ENCODE measurements at regions not wholly inside any gene's neighbourhood (a gene's known extent, or its start where the extent isn't known, plus 50 kb on each side); places are given as distances from the start of the nearest gene placed in this dataset.
"Not testable (repeated sequence)": the region's sequence is repeated elsewhere in the genome, so short reads cannot be mapped to it uniquely, and the experiment has no call there.

DNA sequence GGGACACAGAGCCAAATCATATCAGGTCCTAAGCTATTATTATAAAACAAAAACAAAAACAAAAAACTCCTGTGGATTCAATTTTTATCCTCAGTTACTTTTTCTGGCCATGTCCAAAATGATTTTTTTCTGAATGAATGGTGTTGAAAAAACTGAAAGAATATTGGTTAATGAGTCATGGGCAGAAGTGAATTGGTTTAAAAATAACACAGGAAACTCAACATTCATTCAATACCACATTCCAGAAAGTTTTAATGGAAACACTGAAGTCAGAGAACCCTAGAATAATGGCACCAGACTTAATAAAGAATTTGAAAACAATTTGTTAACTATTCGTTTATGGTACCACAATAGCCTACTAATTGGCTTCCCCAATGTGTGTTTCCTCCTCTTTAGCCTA is 102.4 kb upstream of the CDH9 start:
- no peak for DNase-seq

- DNase-seq, result no peak
Measured at GRCh38 chr5:27130587-27130986, 92.2 kb upstream of the CDH9 start.

- DNase-seq, result no peak
Measured at GRCh38 chr5:27129926-27130325, 91.5 kb upstream of the CDH9 start.

- no peak for DNase-seq
Measured at GRCh38 chr5:27125856-27126255, 87.5 kb upstream of the CDH9 start.

DNA sequence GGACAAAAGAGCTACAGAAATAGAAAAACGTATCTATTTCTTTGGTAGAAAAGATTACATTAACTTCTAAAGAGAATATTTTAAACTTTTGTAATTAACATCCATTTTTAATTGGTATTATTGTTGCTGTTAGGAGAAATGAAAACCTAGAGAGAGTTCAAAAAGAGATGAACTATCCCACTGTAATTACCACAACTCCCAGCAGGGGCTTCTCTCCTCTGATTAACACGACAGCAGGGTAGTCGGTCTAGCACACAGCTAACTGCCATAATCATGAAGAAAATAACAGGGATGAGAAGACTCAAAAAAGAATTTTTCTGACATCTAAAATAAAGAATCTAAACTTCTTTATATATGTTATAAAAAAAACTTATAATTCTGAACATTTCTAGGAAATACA is 86.2 kb upstream of the CDH9 start:
- no peak for DNase-seq

GRCh38 chr5:27119736-27120321 is 81.4 kb upstream of the CDH9 start:
- not testable (repeated sequence) for DNase-seq

GRCh38 chr5:27103486-27103885 is 65.1 kb upstream of the CDH9 start:
- DNase-seq, result no peak

- DNase-seq, result not testable (repeated sequence)
Measured at GRCh38 chr5:27095761-27096160, 57.4 kb upstream of the CDH9 start.

DNA sequence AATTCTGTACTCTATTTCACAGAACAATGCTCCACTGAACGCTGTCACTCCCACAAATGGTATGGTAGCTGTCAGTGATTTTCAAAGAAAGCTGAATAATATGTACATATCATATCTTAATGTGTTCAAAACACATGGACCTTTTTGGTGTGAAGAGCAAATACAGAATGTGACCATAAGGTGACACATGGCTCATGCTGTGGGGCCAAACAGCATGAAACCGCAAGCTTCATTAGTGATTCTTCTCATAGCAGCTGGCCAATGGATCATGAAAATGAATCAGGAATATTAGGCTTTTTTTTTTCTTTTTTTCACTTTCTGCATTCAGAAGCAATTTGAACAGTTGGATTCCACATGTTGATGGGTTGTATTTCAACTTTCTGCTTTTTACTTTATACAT is 54.9 kb upstream of the CDH9 start:
- no peak for DNase-seq

- no peak for DNase-seq
Measured at GRCh38 chr5:27091858-27092257, 53.5 kb upstream of the CDH9 start.

DNA sequence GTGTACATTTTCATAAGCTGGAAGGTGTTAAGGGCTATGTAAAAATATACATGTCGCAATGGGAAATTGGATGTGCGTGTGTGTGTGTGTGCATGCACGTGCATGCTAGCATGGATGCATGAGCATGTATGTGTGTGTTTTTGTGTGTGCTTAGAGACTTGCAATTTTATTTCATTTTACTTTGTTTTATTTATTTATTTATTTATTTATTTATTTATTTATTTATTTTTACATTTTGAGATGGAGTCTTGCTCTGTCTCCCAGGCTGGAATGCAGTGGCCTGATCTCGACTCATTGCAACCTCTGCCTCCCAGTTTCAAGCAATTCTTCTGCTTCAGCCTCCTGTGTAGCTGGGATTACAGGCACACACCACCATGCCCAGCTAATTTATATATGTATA is 50.4 kb upstream of the CDH9 start:
- DNase-seq, result not testable (repeated sequence)

Data from DMS 273 treated with DMSO at 0.1 percent for 48 hours (cell line).